Hematopoietic multipotent progenitor cell treated with erythropoietin and hydrocortisone succinate and interleukin-3 and kit ligand, for 4 days (in vitro differentiated cells): ENCODE measurements at regions not wholly inside any gene's neighbourhood (a gene's known extent, or its start where the extent isn't known, plus 50 kb on each side); places are given as distances from the start of the nearest gene placed in this dataset.

Source experiments
- DNase-seq: peaks from one replicate; pipeline ENCODE4 v3.0.0-alpha.2; 2015

- no peak for DNase-seq
These were observed 207.4 kb upstream of the EEA1 start for GRCh38 chr12:93136253-93137055.

- DNase-seq = no peak
These were observed 208.8 kb upstream of the EEA1 start for GRCh38 chr12:93137656-93138612.

GRCh38 chr12:93139028-93139665 is 210.1 kb upstream of the EEA1 start:
- peak; percentile 65 for DNase-seq

- no peak for DNase-seq
These were observed 211.2 kb upstream of the EEA1 start for GRCh38 chr12:93140325-93140724.

- DNase-seq = no peak
These were observed 211.7 kb upstream of the EEA1 start for GRCh38 chr12:93140801-93141200.

- no peak for DNase-seq
These were observed 213.8 kb upstream of the EEA1 start for GRCh38 chr12:93142881-93143280.

GRCh38 chr12:93144109-93144508 is 215.0 kb upstream of the EEA1 start:
- DNase-seq = no peak

- DNase-seq = no peak
These were observed 216.0 kb upstream of the EEA1 start for GRCh38 chr12:93145086-93145485.

- peak; percentile 18 for DNase-seq
These were observed 217.3 kb upstream of the EEA1 start for GRCh38 chr12:93146263-93146939.

GRCh38 chr12:93146970-93147369 is 217.9 kb upstream of the EEA1 start:
- DNase-seq = no peak

GRCh38 chr12:93148412-93148811 is 219.3 kb upstream of the EEA1 start:
- no peak for DNase-seq

- peak; percentile 17 for DNase-seq
These were observed 220.1 kb upstream of the EEA1 start for GRCh38 chr12:93149229-93149628.

- no peak for DNase-seq
These were observed 222.1 kb upstream of the EEA1 start for GRCh38 chr12:93151079-93151762.

GRCh38 chr12:93152617-93153016 is 223.5 kb upstream of the EEA1 start:
- no peak for DNase-seq

GRCh38 chr12:93153321-93153720 is 224.2 kb upstream of the EEA1 start:
- no peak for DNase-seq

GRCh38 chr12:93154096-93154728 is 223.5 kb upstream of the NUDT4 start:
- no peak for DNase-seq

- peak; percentile 50 for DNase-seq
These were observed 222.8 kb upstream of the NUDT4 start for GRCh38 chr12:93154753-93155480.

- no peak for DNase-seq
These were observed 221.5 kb upstream of the NUDT4 start for GRCh38 chr12:93156086-93156716.

GRCh38 chr12:93157279-93157678 is 220.4 kb upstream of the NUDT4 start:
- DNase-seq = no peak

GRCh38 chr12:93158065-93158843 is 219.5 kb upstream of the NUDT4 start:
- DNase-seq = no peak
